ENCODE measurements at regions not wholly inside any gene's neighbourhood (a gene's known extent, or its start where the extent isn't known, plus 50 kb on each side); places are given as distances from the start of the nearest gene placed in this dataset.

DNA sequence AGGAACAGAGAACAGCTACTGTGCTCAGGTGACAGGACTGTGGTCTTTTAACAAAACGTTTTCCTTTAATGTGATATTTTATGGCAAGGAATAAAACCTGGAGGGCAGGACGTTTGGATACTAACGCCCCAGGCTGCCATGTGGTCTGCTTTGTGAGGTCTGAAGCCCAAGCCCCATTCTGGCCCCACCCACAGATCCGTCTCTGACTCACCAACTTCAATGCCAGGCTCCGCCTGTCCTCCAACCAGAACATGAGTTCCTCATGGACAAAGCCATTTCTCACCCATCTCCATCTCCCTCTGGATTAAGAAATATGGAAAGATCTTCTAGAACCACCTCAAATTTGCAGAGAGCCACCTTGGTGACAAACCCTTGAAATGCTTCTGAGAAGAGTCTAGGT, 148.8 kb downstream of the CRYBB2 start:
- DNase-seq, result no peak

DNA sequence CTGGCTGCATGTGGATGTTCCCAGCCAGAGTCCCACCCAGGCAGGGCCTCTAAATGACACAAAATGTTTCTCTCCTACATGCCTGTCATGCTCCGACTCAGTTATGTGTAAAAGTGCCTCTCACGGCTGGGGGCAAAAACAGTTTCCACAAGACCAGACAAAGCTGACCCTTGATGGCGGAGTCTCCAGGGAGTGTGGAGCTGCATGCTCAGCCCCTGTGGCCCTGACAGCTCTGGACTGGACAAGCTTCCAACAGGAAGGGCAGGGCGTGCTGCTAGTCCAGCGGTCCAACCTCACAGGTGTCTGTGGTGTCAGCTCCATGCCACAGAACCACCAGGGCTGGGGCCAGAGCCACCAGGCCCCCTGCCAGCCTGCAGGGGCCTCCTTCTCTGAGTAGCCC, 149.6 kb downstream of the CRYBB2 start:
- no peak for DNase-seq

DNA sequence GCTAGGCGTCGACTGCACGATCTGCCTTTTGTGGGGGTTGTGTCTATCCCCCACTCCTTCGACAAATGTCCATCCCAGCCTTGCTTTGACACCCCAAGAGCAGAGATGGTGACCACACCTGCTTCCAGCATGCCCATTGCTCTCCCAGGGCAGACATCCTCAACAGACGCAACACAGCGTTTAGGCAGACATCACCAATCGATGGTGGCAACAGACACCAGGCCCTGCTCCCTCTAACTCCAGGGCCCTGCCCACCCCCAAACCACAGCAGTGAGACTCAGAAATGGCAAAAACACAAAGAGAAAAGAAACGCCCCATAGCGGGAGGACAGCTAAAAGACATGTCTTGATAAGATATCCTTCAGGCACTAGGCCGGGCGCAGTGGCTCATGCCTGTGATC, 150.9 kb downstream of the CRYBB2 start:
- DNase-seq, result no peak

DNA sequence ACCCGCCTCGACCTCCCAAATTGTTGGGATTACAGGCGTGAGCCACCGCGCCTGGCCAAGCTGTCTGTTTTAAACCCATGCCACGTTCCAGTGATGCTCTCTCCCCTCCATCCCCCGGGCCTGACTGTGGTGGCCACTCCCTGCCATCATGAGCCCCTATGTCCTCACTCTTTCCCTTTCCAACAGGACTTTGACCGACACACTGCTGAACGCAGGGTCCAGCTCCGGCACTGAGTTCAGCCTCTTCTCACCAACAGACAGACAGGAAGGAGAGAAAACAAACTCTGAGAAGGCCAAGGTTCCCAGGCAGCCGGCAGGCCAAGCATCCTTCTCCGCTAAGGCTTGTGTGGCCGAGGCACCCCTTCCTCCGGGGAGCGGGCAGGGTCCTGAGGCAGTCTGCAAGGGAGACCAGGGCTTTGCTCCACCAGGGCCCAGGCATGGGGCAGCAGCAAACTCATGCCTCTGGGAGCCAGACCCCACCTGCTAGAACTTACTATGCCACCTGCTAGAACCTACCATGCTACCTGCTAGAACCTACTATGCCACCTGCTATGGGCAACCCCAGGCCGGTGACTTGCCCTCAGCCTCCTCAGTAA, 152.7 kb downstream of the CRYBB2 start:
- no peak for DNase-seq

DNA sequence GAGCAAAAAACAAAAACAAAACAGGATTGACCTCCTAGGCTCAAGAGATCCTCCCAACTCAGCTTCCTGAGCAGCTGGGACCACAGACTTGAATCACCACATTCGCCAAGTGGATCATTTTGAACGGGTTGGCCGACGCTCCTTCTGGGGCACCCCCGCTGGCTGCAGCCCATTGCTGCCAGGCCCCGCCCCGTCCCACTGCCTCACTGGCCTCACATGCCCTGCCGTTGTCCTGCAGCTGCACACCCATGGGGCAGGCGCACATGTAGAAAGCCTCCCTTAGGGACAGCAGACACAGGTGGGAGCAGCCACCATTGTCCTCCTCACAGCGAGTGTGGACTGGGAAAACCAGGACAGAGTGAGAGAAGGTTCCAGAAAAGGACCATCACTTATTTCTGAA, 154.5 kb downstream of the CRYBB2 start:
- DNase-seq, result no peak

DNA sequence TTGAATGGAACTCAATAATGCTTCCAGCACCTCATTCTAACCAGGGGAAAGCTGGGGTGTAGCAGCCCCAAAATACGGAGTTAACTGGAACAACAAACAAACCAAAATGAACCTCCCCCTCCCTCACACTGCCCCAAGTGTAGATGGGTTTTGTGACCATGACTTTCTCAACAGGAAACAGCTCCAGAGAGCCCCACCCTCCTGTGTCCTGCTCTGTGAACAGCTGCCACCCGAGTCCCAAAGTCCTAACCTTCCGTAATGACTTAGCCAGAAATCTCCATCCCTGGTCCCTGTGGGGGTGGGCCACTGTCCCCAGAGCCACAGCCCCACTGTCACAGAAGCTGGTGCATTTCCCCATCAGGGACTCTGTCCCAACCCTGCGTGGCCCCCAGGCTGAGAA, 155.4 kb downstream of the CRYBB2 start:
- no peak for DNase-seq

DNA sequence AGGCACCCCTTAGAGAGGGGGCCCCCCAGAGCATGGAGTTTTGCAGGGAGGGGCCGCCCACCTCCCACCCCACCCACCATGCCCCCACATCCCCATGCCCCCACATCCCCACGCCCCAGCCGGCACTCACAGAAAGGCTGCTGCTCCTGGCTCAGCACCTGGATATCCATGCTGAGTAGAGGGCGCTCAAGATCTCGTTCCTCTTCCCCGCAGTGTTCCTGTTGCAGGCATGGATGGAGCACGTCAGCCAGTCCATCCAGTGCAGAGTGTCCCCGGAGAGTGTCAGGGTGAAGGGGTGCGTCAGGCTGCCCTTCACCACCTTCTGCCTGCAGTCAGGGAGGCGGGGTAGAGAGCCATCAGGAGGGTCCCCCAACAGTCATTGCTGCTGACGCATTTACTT, 156.2 kb downstream of the CRYBB2 start:
- DNase-seq, result no peak

DNA sequence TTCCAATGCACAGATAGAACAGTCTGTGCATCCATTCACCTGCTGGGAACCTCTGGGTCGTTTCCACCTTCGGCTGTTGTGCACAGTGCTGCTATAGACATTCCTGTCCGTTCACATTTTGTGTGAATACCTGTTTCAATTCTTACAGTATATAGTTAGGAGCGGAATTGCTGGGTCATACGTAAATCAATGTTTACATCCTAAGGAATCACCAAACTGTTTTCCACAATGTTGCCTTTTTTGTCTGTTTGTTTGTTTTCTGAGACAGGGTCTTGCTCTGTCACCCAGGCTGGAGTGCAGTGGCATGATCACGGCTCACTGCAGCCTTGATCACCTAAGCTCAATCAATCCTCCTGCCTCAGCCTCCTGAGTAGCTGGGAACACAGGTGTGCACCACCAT, 158.3 kb downstream of the CRYBB2 start:
- no peak for DNase-seq

DNA sequence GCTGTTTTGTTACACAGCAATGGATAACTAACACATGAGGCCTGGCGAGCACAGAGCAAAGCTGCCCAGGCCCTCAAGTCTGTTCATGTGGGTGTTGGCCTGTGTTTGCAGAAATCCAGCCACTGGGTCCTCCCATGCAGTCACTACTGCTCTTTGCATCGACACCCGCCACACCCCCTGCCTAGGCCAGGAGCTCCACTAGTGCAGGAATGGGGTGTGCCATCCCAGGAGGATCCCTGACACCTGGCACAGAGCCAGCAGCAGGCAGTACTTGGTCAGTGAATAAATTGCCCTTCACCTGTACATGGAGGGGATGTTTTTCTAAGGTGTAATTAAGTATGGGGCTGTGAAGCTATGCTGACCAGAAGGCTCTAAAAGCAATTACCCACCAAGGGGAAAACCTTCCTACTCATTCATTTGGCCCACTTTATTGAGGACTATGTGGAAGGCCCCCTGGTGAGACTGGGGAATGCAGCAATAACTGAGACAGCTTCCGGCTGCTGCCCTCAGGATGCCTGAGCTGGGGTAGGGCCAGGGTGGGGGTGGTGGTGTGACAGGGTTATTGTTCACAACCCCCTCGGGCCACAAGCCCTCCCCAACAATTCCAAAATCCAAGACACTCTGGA, 160.8 kb downstream of the CRYBB2 start:
- DNase-seq, result no peak

DNA sequence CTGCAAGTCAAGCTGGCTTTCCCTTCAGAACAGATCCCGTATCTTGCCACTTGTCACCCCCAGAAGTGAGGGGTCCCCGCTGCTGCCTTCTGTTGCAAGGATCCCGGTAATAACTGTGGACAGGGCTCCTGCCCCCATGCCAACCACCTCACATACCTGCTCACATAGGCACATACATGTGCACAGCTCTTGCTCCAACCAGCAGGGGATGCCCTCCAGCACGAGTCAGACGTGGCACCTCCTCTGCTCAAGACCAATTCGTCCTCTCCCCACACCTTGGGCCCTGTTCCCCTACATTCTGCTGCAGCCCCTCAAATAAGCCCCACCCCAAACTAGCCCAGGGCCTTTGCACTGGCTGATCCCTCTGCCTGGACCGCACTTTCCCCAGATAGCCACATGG, 163.3 kb downstream of the CRYBB2 start:
- no peak for DNase-seq

DNA sequence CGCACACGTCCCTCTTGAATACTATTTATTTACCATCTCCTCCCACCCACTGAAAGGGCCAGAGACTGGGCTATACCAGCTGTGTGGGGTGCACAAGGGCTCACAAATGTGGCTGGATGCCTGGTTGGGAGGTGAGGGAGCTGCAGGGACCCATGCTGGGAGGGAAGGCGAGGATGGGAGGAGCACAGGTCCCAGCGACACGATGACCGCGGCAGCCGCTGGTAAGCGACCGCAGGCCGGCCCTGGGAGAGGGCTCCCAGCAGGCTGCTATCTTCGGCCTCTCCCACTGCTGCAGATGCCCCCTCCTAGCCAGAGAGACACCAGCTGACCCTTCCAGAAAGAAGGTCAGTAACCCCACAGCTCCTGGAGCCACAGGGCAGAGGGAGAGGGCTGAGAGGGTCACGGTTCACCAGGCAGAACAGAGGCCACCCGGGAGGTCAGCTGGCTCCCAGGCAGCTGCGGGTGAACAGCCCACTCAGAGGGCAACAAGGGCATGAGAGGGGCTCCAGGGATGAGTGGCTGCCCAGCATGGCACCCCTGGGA, 163.9 kb downstream of the CRYBB2 start:
- no peak for DNase-seq

DNA sequence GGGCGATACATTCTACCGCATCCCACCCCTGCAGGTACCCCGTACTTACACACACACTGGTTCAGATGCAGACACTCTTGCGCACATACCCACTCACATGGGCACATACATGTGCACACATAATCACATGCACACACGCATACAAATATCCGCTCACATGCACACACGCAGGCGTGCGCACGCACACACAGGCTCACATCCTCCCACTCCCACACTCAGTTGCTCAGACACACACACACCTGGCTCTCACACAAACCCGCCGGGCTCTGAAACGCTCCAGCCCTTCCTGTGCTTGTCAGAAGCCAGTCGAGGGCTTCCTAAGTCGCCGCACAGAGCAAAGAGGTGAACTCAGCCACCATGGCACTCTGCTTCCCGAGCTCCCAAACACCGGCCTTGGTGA, 164.5 kb downstream of the CRYBB2 start:
- DNase-seq, result no peak

DNA sequence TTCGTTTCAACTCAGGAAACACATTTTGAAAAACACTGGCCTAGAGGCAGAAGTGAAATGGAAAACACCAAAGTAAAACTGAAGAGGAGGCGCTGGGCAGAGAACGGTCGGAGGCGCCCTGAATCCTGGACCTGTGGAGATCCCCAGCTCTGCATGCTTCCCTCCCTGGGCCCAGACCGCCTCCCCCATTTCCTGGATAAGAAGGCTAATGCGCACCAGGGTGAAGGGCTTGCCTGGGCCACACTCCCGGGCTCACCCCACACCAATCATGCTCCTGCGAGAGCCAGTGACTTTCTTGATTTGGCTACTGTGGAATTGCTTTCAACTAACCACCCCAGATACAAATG, 167.1 kb downstream of the CRYBB2 start:
- DNase-seq, result no peak

DNA sequence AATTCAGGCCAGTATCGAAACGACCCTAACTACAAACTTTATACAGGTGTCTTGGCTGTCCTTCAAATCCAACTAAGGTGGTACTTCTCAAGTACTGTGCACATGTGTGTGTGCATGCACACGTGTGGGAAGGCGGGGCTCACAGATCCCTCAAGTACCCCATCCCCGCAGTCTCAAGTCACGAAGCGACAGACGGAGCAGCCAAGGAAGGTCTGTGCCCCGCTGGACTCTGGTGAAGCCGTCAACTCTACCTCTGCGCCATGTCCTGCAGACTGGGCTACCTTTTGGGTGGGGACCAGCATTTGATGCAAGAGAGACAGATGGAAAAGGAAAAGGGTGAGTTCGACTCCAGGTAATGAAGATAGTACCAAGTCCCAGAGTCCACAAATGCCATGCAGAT, 169.0 kb downstream of the CRYBB2 start:
- DNase-seq, result no peak

DNA sequence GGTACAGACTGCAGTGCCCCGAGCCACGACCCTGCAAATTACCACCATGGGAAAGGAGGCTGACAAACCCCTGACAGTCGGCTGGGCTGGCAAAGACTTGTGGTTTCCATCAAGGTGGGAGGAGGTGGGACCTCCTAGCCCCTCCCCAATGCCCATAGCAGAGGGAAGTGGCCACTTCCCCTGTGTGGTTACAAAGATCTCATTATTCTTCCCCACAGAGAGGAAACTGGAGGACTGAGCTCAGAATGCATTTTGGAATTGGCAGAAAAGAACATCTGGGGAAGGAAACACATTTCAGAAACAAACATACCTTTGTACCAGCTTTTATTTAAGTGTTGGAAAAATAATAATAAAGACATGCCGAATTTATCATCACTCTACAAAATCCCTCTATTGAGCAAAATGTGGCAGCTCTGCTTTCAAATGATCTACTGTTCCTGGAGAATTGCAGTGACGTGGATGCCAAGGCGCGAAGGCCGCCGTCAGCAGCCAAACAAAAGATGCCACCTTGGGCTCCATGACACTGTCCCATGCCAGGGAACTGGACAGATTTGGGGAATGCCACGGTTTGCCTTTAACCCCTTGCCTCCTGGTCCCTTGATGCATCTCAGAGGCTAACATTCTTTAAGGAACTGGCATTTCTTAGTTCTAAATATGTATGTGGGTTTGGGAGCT, 169.6 kb downstream of the CRYBB2 start:
- no peak for DNase-seq

DNA sequence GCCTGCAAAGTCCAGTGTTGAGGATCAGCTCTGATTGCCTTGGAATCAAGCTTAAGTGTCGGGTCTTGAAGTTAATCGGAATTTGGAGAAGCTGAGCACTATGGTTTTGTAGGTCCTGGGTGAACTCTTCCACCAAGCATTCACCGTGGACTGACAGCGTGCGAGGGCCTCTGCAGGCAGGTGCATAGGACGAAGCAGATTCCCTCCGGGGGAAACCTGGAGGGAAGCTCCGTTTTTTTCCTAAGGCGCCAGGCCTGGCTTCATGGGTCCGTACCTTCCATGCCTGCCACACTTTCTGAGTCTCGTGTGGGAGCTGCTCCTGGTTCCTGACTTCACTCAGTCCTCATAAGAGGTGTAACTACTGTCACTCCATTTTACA, 170.1 kb downstream of the CRYBB2 start:
- no peak for DNase-seq

DNA sequence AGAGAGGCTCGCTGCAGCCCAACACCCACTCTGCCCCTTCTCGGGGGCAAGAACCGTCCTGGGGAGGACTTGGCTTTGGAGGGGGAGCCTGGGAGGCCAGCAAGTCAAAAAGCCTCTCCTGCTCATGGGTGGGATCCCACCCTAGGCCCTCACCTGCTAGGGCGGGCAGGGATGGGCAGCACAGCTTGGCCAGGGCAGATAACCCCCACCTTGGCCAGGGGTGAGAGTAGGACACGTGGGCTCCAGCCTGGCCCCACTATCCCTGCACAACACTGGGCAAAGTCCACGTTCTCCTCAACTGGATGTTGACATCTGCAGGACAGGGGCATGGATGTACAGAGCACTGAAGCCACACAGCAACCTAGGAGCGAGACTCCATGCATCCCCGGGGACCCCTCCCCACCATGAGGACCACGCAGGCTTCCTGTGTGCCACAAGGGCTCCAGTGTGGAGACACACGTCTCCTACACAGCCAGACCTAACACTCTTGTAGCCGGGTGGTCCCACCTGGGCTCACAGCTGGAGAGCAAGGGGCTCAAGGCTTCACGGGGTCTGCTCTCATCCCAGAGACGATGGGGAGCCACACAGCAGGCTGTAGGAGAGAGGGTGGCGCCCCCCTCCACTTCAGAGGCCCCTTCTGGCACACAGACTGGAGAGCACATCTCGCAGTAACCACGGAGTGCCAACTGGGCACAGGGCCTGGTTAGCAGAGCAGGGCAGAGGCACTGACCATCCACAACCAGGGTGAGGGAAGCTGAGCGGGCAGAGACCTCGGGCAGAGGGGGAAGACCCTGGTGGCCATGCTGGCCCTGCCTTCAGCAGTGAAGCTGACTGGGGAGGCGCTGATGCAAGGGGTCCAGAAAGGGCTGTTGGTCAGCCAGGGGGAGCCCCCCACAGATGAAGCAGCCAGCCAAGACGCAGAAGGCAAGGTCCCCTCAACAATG, 171.1 kb downstream of the CRYBB2 start:
- no peak for DNase-seq

DNA sequence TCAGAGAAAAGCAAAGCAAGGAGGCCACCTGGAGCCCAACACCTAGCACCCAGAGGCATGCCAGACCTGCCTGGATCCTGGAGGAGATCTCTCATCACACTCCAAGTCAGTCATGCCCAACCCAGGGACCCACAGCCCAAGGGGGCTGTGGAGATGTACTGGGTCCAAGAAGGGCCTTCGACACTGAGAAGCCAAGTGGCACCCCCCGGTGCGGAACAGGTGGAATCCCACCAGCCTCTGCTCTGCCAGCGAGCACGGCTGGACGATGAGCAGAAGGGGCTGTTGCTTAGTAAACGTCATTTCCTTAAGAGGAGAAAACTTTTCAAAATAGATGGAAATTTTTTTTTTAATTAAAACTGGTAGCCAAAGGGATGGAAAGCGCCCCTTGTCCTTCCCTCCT, 171.9 kb upstream of the GRK3 start:
- no peak for DNase-seq

DNA sequence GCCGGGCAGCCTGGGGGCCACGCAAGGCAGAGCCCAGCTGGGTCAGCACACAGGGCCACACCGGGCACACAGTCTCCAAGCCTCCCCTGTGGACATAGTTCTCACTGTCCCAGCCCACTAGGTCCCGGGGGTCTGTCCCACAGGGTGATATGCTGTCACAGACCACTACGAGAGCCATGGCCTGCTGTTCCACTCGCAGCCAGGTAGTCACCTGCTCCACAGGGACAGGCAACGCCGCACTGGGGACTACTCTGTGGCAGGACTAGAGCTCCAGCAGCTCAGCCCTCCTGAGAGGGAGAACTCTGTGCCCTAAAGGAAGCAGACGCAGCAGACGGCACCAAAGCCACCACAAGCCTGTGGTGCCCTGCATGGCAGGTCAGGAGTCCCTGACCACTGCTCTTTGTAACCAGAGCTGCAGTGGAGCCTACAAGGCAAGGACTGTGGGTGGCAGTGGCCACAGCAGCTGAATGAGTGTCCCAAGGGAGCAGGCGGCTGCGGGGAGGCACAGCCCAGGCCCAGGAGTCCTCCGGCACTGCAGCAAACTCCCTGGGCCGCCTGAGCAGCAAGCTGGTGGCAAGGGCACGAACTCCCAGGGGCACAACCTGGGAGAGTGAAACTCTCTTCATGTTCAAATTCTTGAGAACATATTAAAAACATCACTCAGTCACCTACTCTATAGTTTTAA, 171.2 kb upstream of the GRK3 start:
- no peak for DNase-seq

DNA sequence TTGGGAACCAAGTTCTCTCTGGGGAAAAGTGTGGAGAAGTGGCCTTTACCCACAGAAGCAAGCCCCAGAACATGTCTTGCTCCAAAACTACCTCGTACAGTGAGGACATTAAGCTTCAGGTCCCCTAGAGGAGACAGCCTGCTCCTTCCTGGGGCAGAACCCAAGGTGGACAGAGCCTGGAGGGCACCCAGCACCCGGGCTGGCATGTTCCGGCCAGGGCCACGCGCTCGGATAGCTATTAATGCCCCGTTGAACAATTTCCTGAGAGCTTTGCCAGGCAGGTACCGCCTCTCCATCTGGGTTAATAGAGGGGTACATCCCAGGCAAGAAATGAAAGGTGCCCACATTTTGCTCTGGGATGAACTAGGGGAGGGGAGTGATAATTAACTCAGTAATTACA, 169.0 kb upstream of the GRK3 start:
- DNase-seq, result no peak

DNA sequence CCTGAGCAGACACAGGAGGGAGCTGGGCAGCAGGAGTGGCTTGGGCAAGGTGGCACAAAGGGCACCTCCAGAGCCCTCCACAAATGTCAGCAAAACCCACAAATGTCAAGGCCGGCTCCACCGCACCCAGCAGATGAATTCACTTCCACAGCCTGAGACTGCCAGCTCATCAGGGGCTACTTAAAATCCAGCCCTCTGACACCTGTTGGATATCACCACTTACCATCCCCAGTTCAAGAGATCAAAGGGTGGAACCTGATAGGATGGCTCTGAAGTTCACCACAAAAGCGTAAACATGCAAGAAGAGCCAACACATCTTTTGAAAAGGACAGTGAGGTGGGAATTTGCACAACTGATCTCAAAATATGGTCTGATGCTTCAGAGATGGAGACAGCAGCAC, 168.6 kb upstream of the GRK3 start:
- no peak for DNase-seq

DNA sequence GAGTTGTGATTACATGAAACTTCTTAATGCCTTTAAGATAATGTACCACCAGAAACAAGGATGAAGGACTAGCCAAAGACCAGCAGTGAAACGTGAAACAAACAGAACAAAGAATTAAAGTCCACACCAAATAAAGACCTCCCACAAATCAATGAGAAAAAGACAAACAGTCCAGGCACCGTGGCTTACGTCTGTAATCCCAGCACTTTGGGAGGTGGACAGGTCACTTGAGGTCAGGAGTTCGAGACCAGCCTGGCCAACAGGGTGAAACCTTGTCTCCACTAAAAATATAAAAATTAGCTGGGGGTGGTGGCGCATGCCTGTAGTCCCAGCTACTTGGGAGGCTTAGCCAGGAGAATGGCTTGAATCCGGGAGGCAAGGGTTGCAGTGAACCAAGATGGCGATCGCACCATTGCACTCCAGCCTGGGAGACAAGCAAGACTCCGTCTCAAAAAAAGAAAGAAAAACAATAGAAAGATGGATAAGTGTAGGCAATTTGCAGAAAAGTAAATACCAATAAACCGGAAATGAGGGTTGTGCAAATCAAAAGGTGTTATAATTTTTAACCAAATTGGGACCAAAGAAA, 167.8 kb upstream of the GRK3 start:
- no peak for DNase-seq

DNA sequence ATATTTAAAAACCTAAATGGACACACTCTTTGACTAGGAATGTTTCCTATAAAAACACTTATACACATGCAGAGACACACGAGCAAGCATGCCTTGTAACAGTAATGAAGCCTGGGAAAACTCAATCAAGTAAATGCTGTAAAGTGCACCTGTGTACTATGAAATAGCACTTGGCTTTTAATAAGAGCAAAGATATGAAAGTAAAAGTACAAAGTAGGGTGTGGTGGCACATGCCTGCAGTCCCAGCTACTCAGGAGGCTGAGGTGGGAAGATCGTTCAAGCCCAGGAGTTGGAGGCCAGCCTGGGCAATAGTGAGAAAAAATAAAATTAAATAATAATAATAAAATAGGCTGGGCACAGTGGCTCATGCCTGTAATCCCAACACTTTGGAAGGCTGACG, 166.9 kb upstream of the GRK3 start:
- no peak for DNase-seq

Data from activated naive CD4-positive, alpha-beta T cell treated with Interleukin-2 at 50 U/mL for 16 hours (primary cell).